SK-N-SH treated with all-trans-retinoic acid at 6 μM for 48 hours (cell line): ENCODE measurements at regions not wholly inside any gene's neighbourhood (a gene's known extent, or its start where the extent isn't known, plus 50 kb on each side); places are given as distances from the start of the nearest gene placed in this dataset.

Experiments used
- ATAC-seq: fragments of 200-7000 bp; cut with Tn5 transposase; 3 replicates; pipeline ENCODE4 v1.9.1; 2020; ENCODE audit warnings: mild to moderate bottlenecking, moderate library complexity
- BACH2 ChIP-seq: fragments of 250-450 bp; sonication (Bioruptor Pico); IDR thresholded peaks from 2 replicates; pipeline ENCODE4 v1.9.0; 2021; ENCODE audit warnings: mild to moderate bottlenecking, borderline replicate concordance
- CREB5 ChIP-seq: fragments of 250-450 bp; sonication (Bioruptor Pico); IDR thresholded peaks from 2 replicates; pipeline ENCODE4 v1.5.1; 2020; ENCODE audit warnings: low read depth, mild to moderate bottlenecking, moderate library complexity
- CSDC2 ChIP-seq: fragments of 250-450 bp; sonication (Bioruptor Pico); IDR thresholded peaks from 2 replicates; pipeline ENCODE4 v1.5.0; 2020; ENCODE audit warnings: mild to moderate bottlenecking, moderate library complexity
- CSRNP3 ChIP-seq: fragments of 250-450 bp; sonication (Bioruptor Pico); IDR thresholded peaks from 2 replicates; pipeline ENCODE4 v1.5.1; 2021; ENCODE audit warnings: mild to moderate bottlenecking, moderate library complexity
- ESRRG ChIP-seq: fragments of 250-450 bp; sonication (Bioruptor Pico); IDR thresholded peaks from 2 replicates; pipeline ENCODE4 v1.6.1; 2021; ENCODE audit warnings: mild to moderate bottlenecking
- GLIS3 ChIP-seq: fragments of 250-450 bp; sonication (Bioruptor Pico); IDR thresholded peaks from 2 replicates; pipeline ENCODE4 v1.5.0; 2020; ENCODE audit warnings: mild to moderate bottlenecking, moderate library complexity
- ISL1 ChIP-seq: fragments of 250-450 bp; sonication (Bioruptor Pico); IDR thresholded peaks from 2 replicates; pipeline ENCODE4 v2.1.2; 2022; ENCODE audit warnings: mild to moderate bottlenecking, moderate library complexity
- OSR1 ChIP-seq: fragments of 250-450 bp; sonication (Bioruptor Pico); IDR thresholded peaks from 2 replicates; pipeline ENCODE4 v1.8.0; 2022; ENCODE audit warnings: moderate library complexity, mild to moderate bottlenecking, inconsistent platforms
- PATZ1 ChIP-seq: fragments of 250-450 bp; sonication (Bioruptor Pico); IDR thresholded peaks from 2 replicates; pipeline ENCODE4 v1.8.0; 2020; ENCODE audit warnings: mild to moderate bottlenecking, moderate library complexity, borderline replicate concordance
- POU6F1 ChIP-seq: fragments of 250-450 bp; sonication (Bioruptor Pico); IDR thresholded peaks from 2 replicates; pipeline ENCODE4 v1.8.0; 2021; ENCODE audit warnings: low read depth, mild to moderate bottlenecking, moderate library complexity, borderline replicate concordance
- PPARA ChIP-seq: fragments of 250-450 bp; sonication (Bioruptor Pico); IDR thresholded peaks from 2 replicates; pipeline ENCODE4 v1.5.0; 2020; ENCODE audit warnings: mild to moderate bottlenecking, borderline replicate concordance
- RARB ChIP-seq: fragments of 250-450 bp; sonication (Bioruptor Pico); IDR thresholded peaks from 2 replicates; pipeline ENCODE4 v1.8.0; 2021; ENCODE audit warnings: mild to moderate bottlenecking, moderate library complexity
- SNAI2 ChIP-seq: fragments of 250-450 bp; sonication (Bioruptor Pico); IDR thresholded peaks from 2 replicates; pipeline ENCODE4 v1.5.0; 2020; ENCODE audit warnings: mild to moderate bottlenecking, moderate library complexity
- TOX ChIP-seq: fragments of 250-450 bp; sonication (Bioruptor Pico); IDR thresholded peaks from 2 replicates; pipeline ENCODE4 v1.8.0; 2021; ENCODE audit warnings: mild to moderate bottlenecking, moderate library complexity, borderline replicate concordance
- TSHZ2 ChIP-seq: fragments of 250-450 bp; sonication (Bioruptor Pico); IDR thresholded peaks from 2 replicates; pipeline ENCODE4 v1.5.0; 2020; ENCODE audit warnings: mild to moderate bottlenecking, moderate library complexity
- ZC3H10 ChIP-seq: fragments of 250-450 bp; sonication (Bioruptor Pico); IDR thresholded peaks from 2 replicates; pipeline ENCODE4 v1.5.1; 2021; ENCODE audit warnings: mild to moderate bottlenecking, moderate library complexity
- ZFP3 ChIP-seq: fragments of 250-450 bp; sonication (Bioruptor Pico); IDR thresholded peaks from 2 replicates; pipeline ENCODE4 v1.5.0; 2020; ENCODE audit warnings: mild to moderate bottlenecking, moderate library complexity
- ZFP30 ChIP-seq: fragments of 450-650 bp; formaldehyde crosslinking; IDR thresholded peaks from 2 replicates; pipeline ENCODE4 v1.5.0; 2022; ENCODE audit warnings: mild to moderate bottlenecking, moderate library complexity
- ZNF565 ChIP-seq: fragments of 450-650 bp; formaldehyde crosslinking; conservative IDR thresholded peaks from 2 replicates; pipeline ENCODE4 v1.5.0; 2020; ENCODE audit warnings: low read depth, mild to moderate bottlenecking, moderate library complexity
- ZNF70 ChIP-seq: fragments of 450-650 bp; formaldehyde crosslinking; IDR thresholded peaks from 2 replicates; pipeline ENCODE4 v1.5.0; 2020; ENCODE audit warnings: mild to moderate bottlenecking, moderate library complexity

GRCh38 chr9:25602400-25603044, 75.7 kb downstream of the TUSC1 start:
- no peak for ATAC-seq
- no peak for TF ChIP-seq TSHZ2 (CRISPR knock-in tag)
- no peak for TF ChIP-seq SNAI2
- no peak for TF ChIP-seq ZC3H10
- no peak for TF ChIP-seq TOX (CRISPR knock-in tag)
- TF ChIP-seq CSRNP3 (CRISPR knock-in tag): no peak
- no peak for TF ChIP-seq ZNF565 (CRISPR knock-in tag)
- no peak for TF ChIP-seq PPARA (CRISPR knock-in tag)
- no peak for TF ChIP-seq ZFP30 (CRISPR knock-in tag)

GRCh38 chr9:25600501-25600900, 77.7 kb downstream of the TUSC1 start:
- ATAC-seq: no peak
- TF ChIP-seq POU6F1 (no peak), TOX (CRISPR knock-in tag) (no peak), RARB (CRISPR knock-in tag) (no peak), OSR1 (CRISPR knock-in tag) (no peak), TSHZ2 (CRISPR knock-in tag) (no peak), ZFP3 (no peak), PATZ1 (CRISPR knock-in tag) (no peak), CREB5 (no peak), ESRRG (no peak), GLIS3 (CRISPR knock-in tag) (no peak), SNAI2 (no peak), ISL1 (CRISPR knock-in tag) (no peak), ZNF70 (CRISPR knock-in tag) (no peak), ZFP30 (CRISPR knock-in tag) (no peak)

GRCh38 chr9:25584611-25585010, 93.6 kb downstream of the TUSC1 start:
- ATAC-seq: no peak
- TF ChIP-seq ZNF565 (CRISPR knock-in tag) (no peak), TSHZ2 (CRISPR knock-in tag) (no peak), RARB (CRISPR knock-in tag) (no peak), CSRNP3 (CRISPR knock-in tag) (no peak), BACH2 (no peak), ISL1 (CRISPR knock-in tag) (no peak), ZNF70 (CRISPR knock-in tag) (no peak), ESRRG (no peak), CSDC2 (no peak), ZFP30 (CRISPR knock-in tag) (no peak), TOX (CRISPR knock-in tag) (no peak)
